CD4-positive, alpha-beta memory T cell (primary cell): ENCODE measurements at regions not wholly inside any gene's neighbourhood (a gene's known extent, or its start where the extent isn't known, plus 50 kb on each side); places are given as distances from the start of the nearest gene placed in this dataset.

Experiments used
- CTCF ChIA-PET: fragments of 350-600 bp; sonication (Branson Sonifier 250); formaldehyde crosslinking; loops from one replicate; lab custom pipeline; 2021; ENCODE audit warnings: inconsistent platforms; ENCODE audit not compliant: partially characterized antibody; lab: Charles Lee
- POLR2A ChIA-PET: fragments of 350-600 bp; sonication (Branson Sonifier 250); formaldehyde crosslinking; loops from one replicate; lab custom pipeline; 2021; ENCODE audit not compliant: partially characterized antibody; lab: Charles Lee
- DNase-seq, 5 donors: peaks; one replicate each; pipeline versions ENCODE4 v3.0.0 to v3.0.0-alpha.2; 2020 to 2022; ENCODE audit warnings: mixed read lengths in 1 of 5
- H3K27ac ChIP-seq: one replicate; pipeline ENCODE4 v1.7.0; 2013; ENCODE audit warnings: low read depth, low read length
- H3K27me3 ChIP-seq: 2 replicates; pipeline ENCODE4 v1.7.0; 2013; ENCODE audit warnings: mild to moderate bottlenecking, low read length, moderate library complexity; ENCODE audit not compliant: insufficient read depth
- H3K36me3 ChIP-seq: 2 replicates; pipeline ENCODE4 v1.7.0; 2013; ENCODE audit warnings: mild to moderate bottlenecking, low read length, moderate library complexity; ENCODE audit not compliant: insufficient read depth
- H3K4me1 ChIP-seq: 2 replicates; pipeline ENCODE4 v1.7.0; 2013; ENCODE audit warnings: mild to moderate bottlenecking, low read length, moderate library complexity; ENCODE audit not compliant: insufficient read depth
- H3K4me3 ChIP-seq, 2 donors: one replicate each; pipeline ENCODE4 v1.7.0; 2013; ENCODE audit warnings: low read length in 2 of 2, mild to moderate bottlenecking in 1 of 2
- H3K9me3 ChIP-seq, 2 donors: one replicate each; pipeline ENCODE4 v1.7.0; 2013; ENCODE audit warnings: low read length in 2 of 2, control low read depth in 1 of 2; ENCODE audit not compliant: control insufficient read depth in 1 of 2
- H3K27ac Mint-ChIP-seq, 7 donors: one replicate each; pipeline ENCODE4 v1.8.0; 2020 to 2021; ENCODE audit warnings: mixed read lengths in 7 of 7, mild to moderate bottlenecking in 6 of 7, inconsistent platforms in 3 of 7, moderate library complexity in 3 of 7
- H3K27me3 Mint-ChIP-seq, 2 donors: one replicate each; pipeline ENCODE4 v1.8.0; 2020 to 2021; ENCODE audit warnings: mixed read lengths in 2 of 2
- H3K36me3 Mint-ChIP-seq, 2 donors: one replicate each; pipeline ENCODE4 v1.8.0; 2020 to 2021; ENCODE audit warnings: mixed read lengths in 2 of 2, inconsistent platforms in 1 of 2, mild to moderate bottlenecking in 1 of 2
- H3K4me1 Mint-ChIP-seq, 4 donors: one replicate each; pipeline ENCODE4 v1.8.0; 2020 to 2021; ENCODE audit warnings: mixed read lengths in 4 of 4, mild to moderate bottlenecking in 1 of 4
- H3K4me3 Mint-ChIP-seq, 8 donors: one replicate each; pipeline ENCODE4 v1.8.0; 2020 to 2021; ENCODE audit warnings: mixed read lengths in 8 of 8, mild to moderate bottlenecking in 7 of 8, moderate library complexity in 6 of 8, inconsistent platforms in 3 of 8
- H3K9me3 Mint-ChIP-seq, 8 donors: one replicate each; pipeline ENCODE4 v1.8.0; 2020 to 2021; ENCODE audit warnings: mixed read lengths in 8 of 8, mild to moderate bottlenecking in 5 of 8, inconsistent platforms in 3 of 8, moderate library complexity in 1 of 8
- intact Hi-C: fragments of 100-400 bp; cut with micrococcal nuclease; formaldehyde crosslinking; loops from one replicate; pipeline ENCODE4 v1.15.1; 2023

DNA sequence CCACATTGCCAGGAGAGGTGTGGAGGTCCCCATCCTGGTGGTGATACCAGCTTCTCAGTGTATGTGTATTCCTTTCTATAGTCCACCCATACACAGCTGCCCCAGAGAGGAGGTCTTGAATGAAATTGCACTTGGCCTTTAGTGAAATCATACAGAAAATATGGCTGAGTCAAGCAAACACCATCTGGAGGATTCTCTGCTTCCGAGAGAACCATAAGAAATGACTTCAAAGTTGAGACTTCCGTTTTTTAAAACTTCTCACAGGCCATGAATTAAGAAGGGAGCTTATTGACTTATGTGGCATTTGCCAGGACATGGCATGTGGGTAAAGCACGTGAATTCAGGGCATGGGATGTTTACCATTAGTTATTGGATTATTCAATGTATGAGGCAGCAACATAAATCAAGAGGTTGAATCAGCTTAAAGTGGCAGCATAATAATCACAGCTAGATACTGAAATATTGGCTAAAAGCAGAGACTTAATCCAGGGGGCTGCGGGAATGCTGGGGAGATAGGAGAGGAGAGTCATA is 119.1 kb upstream of the MTNR1B start:
- H3K4me1 ChIP-seq, result no peaks in the 10 kb centered on the region
- Mint-ChIP-seq H3K36me3 (no peaks in the 10 kb centered on the region), H3K4me1 (no peaks in the 10 kb centered on the region), H3K9me3 (no peaks in the 10 kb centered on the region), H3K27ac (no peak overlapping the region), H3K4me3 (no peak overlapping the region), H3K27me3 (no peaks in the 10 kb centered on the region)
- ChIA-PET CTCF (no interaction called here), POLR2A (no interaction called here)
- no peaks in the 10 kb centered on the region for H3K27me3 ChIP-seq
- no peaks in the 10 kb centered on the region for H3K9me3 ChIP-seq
- H3K4me3 ChIP-seq, result no peak overlapping the region
- H3K27ac ChIP-seq, result no peak overlapping the region
- no peaks in the 10 kb centered on the region for H3K36me3 ChIP-seq
- no peak for DNase-seq
- intact Hi-C loops, result no loop called here

DNA sequence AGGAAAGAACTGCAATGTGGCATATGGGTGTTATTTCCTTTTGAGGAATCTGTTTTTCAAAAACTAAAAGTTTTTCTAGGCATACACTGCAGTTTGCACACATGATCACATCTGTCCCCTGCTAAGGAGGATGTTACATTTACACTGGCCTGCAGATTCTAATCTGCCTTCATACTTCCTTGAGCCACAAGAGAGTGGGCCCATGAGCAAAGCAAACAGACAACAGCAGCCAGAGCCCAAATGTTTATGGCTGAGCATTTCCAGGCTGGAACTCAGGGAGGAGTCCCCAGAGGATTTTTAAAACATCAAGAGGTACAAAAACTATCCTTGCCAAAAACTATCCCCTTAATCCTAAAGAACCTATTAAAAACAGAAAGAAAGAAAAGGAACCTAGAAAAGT is 117.2 kb upstream of the MTNR1B start:
- Histone ChIP-seq H3K27me3 (no peaks in the 10 kb centered on the region), H3K4me1 (no peaks in the 10 kb centered on the region), H3K9me3 (no peaks in the 10 kb centered on the region), H3K36me3 (no peaks in the 10 kb centered on the region), H3K4me3 (no peak overlapping the region), H3K27ac (no peak overlapping the region)
- ChIA-PET POLR2A (no interaction called here), CTCF (no interaction called here)
- DNase-seq, result no peak
- Mint-ChIP-seq H3K27me3 (no peaks in the 10 kb centered on the region), H3K27ac (no peak overlapping the region), H3K4me3 (no peak overlapping the region), H3K36me3 (no peaks in the 10 kb centered on the region), H3K4me1 (no peaks in the 10 kb centered on the region), H3K9me3 (no peaks in the 10 kb centered on the region)
- intact Hi-C loops, result no loop called here

- no peaks in the 10 kb centered on the region for H3K4me1 ChIP-seq
- no peak overlapping the region for H3K4me3 ChIP-seq
- H3K27ac ChIP-seq, result no peak overlapping the region
- Mint-ChIP-seq H3K27me3 (no peaks in the 10 kb centered on the region), H3K4me1 (no peaks in the 10 kb centered on the region), H3K9me3 (no peaks in the 10 kb centered on the region), H3K36me3 (no peaks in the 10 kb centered on the region), H3K27ac (no peak overlapping the region), H3K4me3 (no peak overlapping the region)
- no peak for DNase-seq
- H3K36me3 ChIP-seq, result no peaks in the 10 kb centered on the region
- CTCF ChIA-PET, result no interaction called here
- no peaks in the 10 kb centered on the region for H3K27me3 ChIP-seq
- POLR2A ChIA-PET, result no interaction called here
- no peaks in the 10 kb centered on the region for H3K9me3 ChIP-seq
- intact Hi-C loops, result no loop called here
Observed at GRCh38 chr11:92852946-92853345, 116.5 kb upstream of the MTNR1B start.

DNA sequence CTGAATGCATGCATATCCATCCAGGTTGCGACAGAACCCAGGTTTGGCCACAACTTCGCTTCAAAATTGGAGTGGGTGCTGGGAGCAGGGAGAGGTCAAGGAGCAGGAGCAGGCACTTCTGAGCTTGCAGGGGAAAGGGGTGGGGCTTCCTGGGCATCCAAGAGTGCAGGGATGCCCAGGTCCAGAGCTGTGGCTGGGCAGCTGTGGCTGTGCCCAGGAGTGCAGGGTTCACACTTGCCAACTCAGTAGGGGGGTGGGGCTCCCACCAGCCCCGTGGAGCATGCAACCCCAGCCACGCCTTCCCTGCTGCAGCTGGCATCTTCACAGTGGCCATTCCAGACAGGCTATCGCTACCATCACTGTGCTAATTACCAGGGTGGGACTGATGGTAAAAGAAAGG is 115.3 kb upstream of the MTNR1B start:
- H3K4me3 Mint-ChIP-seq, result no peak overlapping the region
- no peak overlapping the region for H3K4me3 ChIP-seq
- DNase-seq, result no peak
- ChIA-PET POLR2A (no interaction called here), CTCF (no interaction called here)
- no peaks in the 10 kb centered on the region for H3K4me1 Mint-ChIP-seq
- intact Hi-C loops, result no loop called here
- H3K27me3 ChIP-seq, result no peaks in the 10 kb centered on the region
- no peak overlapping the region for H3K27ac Mint-ChIP-seq
- H3K27me3 Mint-ChIP-seq, result peaks cover 0 to 2% of the 10 kb centered on the region in 2 donors
- H3K27ac ChIP-seq, result no peak overlapping the region
- H3K9me3 ChIP-seq, result no peaks in the 10 kb centered on the region
- H3K36me3 Mint-ChIP-seq, result no peaks in the 10 kb centered on the region
- H3K36me3 ChIP-seq, result no peaks in the 10 kb centered on the region
- H3K4me1 ChIP-seq, result no peaks in the 10 kb centered on the region
- no peaks in the 10 kb centered on the region for H3K9me3 Mint-ChIP-seq

GRCh38 chr11:92854952-92855351 is 114.5 kb upstream of the MTNR1B start:
- Histone ChIP-seq H3K4me3 (no peak overlapping the region), H3K4me1 (no peaks in the 10 kb centered on the region), H3K27me3 (no peaks in the 10 kb centered on the region), H3K9me3 (no peaks in the 10 kb centered on the region), H3K27ac (no peak overlapping the region), H3K36me3 (no peaks in the 10 kb centered on the region)
- H3K36me3 Mint-ChIP-seq, result no peaks in the 10 kb centered on the region
- POLR2A ChIA-PET, result interaction anchor here (0.7 kb wide), 1 partner anchor 63 kb away, joined by 3 read pairs; no protein-coding TSS in a partner anchor
- no peaks in the 10 kb centered on the region for H3K4me1 Mint-ChIP-seq
- no peak overlapping the region for H3K27ac Mint-ChIP-seq
- no peaks in the 10 kb centered on the region for H3K9me3 Mint-ChIP-seq
- CTCF ChIA-PET, result no interaction called here
- no peak for DNase-seq
- intact Hi-C loops, result no loop called here
- peaks cover 0 to 2% of the 10 kb centered on the region in 2 donors for H3K27me3 Mint-ChIP-seq
- no peak overlapping the region for H3K4me3 Mint-ChIP-seq

DNA sequence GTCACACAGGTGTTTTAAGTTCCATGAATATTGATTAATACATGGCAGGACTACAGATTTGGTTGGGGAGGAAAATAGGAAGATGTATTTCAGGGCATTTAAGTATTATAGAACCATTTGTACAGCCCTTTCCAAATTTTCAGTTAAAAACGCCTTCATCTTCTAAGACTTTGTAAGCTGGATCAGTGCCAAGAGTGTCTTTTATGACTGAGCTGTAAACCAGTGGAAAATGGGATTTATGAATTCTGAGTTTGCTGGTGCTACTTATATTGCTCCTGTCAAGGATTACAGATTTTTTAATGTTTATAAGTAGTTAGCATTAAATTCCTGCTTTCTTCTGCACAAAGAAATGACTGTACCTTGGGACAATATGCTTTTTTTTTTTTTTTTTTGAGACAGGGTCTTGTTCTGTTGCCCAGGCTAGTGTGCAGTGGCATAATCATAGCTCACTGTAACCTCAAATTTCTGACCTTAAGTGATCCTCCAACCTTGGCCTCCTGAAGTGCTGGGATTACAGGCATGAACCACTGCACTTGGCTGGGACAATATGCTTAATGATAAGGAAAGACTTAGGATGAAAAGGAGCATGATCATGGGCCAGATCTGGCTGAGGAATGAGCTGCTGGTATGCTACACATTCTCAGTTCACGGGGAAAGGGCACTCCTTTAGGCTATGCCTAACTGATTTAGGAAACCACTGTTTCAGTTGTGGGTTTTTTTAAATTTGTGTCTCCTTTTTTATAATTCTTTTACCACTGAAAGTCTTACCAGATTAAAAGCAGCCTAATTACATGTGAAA is 113.6 kb upstream of the MTNR1B start:
- Mint-ChIP-seq H3K27me3 (peaks cover 0 to 2% of the 10 kb centered on the region in 2 donors), H3K36me3 (no peaks in the 10 kb centered on the region), H3K4me3 (no peak overlapping the region), H3K9me3 (no peaks in the 10 kb centered on the region), H3K27ac (no peak overlapping the region), H3K4me1 (no peaks in the 10 kb centered on the region)
- H3K4me1 ChIP-seq, result no peaks in the 10 kb centered on the region
- H3K4me3 ChIP-seq, result no peak overlapping the region
- intact Hi-C loops, result no loop called here
- H3K9me3 ChIP-seq, result no peaks in the 10 kb centered on the region
- no peaks in the 10 kb centered on the region for H3K27me3 ChIP-seq
- H3K27ac ChIP-seq, result no peak overlapping the region
- H3K36me3 ChIP-seq, result no peaks in the 10 kb centered on the region
- CTCF ChIA-PET, result no interaction called here
- POLR2A ChIA-PET, result interaction anchor here (0.7 kb wide), 1 partner anchor 64 kb away, joined by 3 read pairs; no protein-coding TSS in a partner anchor
- DNase-seq, result no peak

GRCh38 chr11:92857407-92857806 is 112.0 kb upstream of the MTNR1B start:
- Mint-ChIP-seq H3K4me1 (no peaks in the 10 kb centered on the region), H3K4me3 (no peak overlapping the region), H3K9me3 (no peaks in the 10 kb centered on the region), H3K36me3 (no peaks in the 10 kb centered on the region), H3K27me3 (peaks cover 0 to 2% of the 10 kb centered on the region in 2 donors), H3K27ac (no peak overlapping the region)
- no peaks in the 10 kb centered on the region for H3K36me3 ChIP-seq
- intact Hi-C loops, result no loop called here
- no peak overlapping the region for H3K27ac ChIP-seq
- ChIA-PET POLR2A (no interaction called here), CTCF (no interaction called here)
- no peaks in the 10 kb centered on the region for H3K4me1 ChIP-seq
- H3K9me3 ChIP-seq, result no peaks in the 10 kb centered on the region
- no peak for DNase-seq
- H3K4me3 ChIP-seq, result no peak overlapping the region
- H3K27me3 ChIP-seq, result no peaks in the 10 kb centered on the region
